Mesothelial cell of epicardium (in vitro differentiated cells): ENCODE measurements at regions not wholly inside any gene's neighbourhood (a gene's known extent, or its start where the extent isn't known, plus 50 kb on each side); places are given as distances from the start of the nearest gene placed in this dataset.

Experiments
- DNase-seq, 2 experiments: peaks; one replicate each; pipeline ENCODE4 v3.0.0; 2021; ENCODE audit warnings: low spot score in 2 of 2; ENCODE audit not compliant: unreplicated experiment in 2 of 2
- H3K27ac Mint-ChIP-seq: 2 replicates; pipeline ENCODE4 v1.8.0; 2021; ENCODE audit warnings: mixed read lengths
- H3K27me3 Mint-ChIP-seq: 2 replicates; pipeline ENCODE4 v1.8.0; 2021; ENCODE audit warnings: low read depth, mixed read lengths
- H3K36me3 Mint-ChIP-seq: 2 replicates; pipeline ENCODE4 v1.8.0; 2021; ENCODE audit warnings: mixed read lengths
- H3K4me1 Mint-ChIP-seq: 2 replicates; pipeline ENCODE4 v1.8.0; 2021; ENCODE audit warnings: mixed read lengths
- H3K4me3 Mint-ChIP-seq: 2 replicates; pipeline ENCODE4 v1.8.0; 2021; ENCODE audit warnings: mild to moderate bottlenecking, moderate library complexity, mixed read lengths
- H3K9me3 Mint-ChIP-seq: 2 replicates; pipeline ENCODE4 v1.8.0; 2021; ENCODE audit warnings: mixed read lengths
- TF ChIP-seq, protein P1 (sequence below): fragments of 200-600 bp; sonication (generic); IDR thresholded peaks from one replicate; pipeline ENCODE4 v1.5.0; 2021; ENCODE audit warnings: antibody characterized with exemption; ENCODE audit not compliant: unreplicated experiment

DNA sequence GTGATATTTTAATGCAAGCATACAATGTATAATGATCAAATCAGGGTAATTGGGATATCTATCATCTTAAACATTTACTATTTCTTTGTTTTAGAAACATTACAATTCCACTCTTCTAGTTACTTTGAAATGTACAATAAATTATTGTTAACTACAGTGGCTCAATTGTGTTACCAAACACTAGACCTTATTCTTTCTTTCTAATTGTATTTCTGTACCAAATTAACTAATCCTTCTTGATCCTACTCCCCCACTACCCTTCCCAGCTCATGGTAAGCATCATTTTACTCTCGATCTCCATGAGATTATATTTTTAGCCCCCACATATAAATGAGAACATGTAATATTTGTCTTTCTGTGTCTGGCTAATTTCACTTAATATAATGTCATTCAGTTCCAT, 95.0 kb upstream of the MROH9 start:
- no peaks in the 10 kb centered on the region for H3K4me1 Mint-ChIP-seq
- TF ChIP-seq, protein P1, sequence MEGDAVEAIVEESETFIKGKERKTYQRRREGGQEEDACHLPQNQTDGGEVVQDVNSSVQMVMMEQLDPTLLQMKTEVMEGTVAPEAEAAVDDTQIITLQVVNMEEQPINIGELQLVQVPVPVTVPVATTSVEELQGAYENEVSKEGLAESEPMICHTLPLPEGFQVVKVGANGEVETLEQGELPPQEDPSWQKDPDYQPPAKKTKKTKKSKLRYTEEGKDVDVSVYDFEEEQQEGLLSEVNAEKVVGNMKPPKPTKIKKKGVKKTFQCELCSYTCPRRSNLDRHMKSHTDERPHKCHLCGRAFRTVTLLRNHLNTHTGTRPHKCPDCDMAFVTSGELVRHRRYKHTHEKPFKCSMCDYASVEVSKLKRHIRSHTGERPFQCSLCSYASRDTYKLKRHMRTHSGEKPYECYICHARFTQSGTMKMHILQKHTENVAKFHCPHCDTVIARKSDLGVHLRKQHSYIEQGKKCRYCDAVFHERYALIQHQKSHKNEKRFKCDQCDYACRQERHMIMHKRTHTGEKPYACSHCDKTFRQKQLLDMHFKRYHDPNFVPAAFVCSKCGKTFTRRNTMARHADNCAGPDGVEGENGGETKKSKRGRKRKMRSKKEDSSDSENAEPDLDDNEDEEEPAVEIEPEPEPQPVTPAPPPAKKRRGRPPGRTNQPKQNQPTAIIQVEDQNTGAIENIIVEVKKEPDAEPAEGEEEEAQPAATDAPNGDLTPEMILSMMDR: no peak
- no peaks in the 10 kb centered on the region for H3K27me3 Mint-ChIP-seq
- DNase-seq: no peak
- H3K9me3 Mint-ChIP-seq: peaks cover 5% of the 10 kb centered on the region
- H3K36me3 Mint-ChIP-seq: no peaks in the 10 kb centered on the region
- no peak overlapping the region for H3K27ac Mint-ChIP-seq
- H3K4me3 Mint-ChIP-seq: no peak overlapping the region

- H3K27ac Mint-ChIP-seq: no peak overlapping the region
- peaks cover 47% of the 10 kb centered on the region for H3K27me3 Mint-ChIP-seq
- TF ChIP-seq, protein P1: no peak
- H3K4me3 Mint-ChIP-seq: no peak overlapping the region
- H3K9me3 Mint-ChIP-seq: peaks cover 7% of the 10 kb centered on the region
- no peak for DNase-seq
- H3K4me1 Mint-ChIP-seq: peaks cover 10% of the 10 kb centered on the region
- H3K36me3 Mint-ChIP-seq: no peaks in the 10 kb centered on the region
These were observed 82.0 kb upstream of the MROH9 start for GRCh38 chr1:170853302-170853701.

DNA sequence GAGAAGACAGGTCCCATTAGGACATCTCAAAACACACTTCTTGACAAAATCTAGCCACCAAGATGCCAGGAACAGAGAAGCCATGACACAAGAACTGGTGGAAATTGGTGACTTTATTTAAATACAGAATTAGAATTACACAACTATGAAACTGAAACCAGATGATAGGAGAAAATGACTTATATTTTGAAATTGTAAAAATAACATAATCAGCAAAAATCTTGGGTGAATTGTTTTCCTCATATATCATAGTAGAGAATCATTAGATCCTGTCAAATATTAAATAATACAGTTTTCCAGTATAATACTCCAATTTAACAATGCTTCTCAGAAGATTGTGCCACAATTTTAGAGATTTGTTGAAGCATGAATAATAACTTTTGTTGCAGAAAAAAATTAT, 81.5 kb upstream of the MROH9 start:
- H3K27ac Mint-ChIP-seq: no peak overlapping the region
- TF ChIP-seq, protein P1: no peak
- peaks cover 48% of the 10 kb centered on the region for H3K27me3 Mint-ChIP-seq
- DNase-seq: no peak
- H3K36me3 Mint-ChIP-seq: no peaks in the 10 kb centered on the region
- H3K4me3 Mint-ChIP-seq: no peak overlapping the region
- H3K9me3 Mint-ChIP-seq: peaks cover 6% of the 10 kb centered on the region
- peaks cover 10% of the 10 kb centered on the region for H3K4me1 Mint-ChIP-seq

DNA sequence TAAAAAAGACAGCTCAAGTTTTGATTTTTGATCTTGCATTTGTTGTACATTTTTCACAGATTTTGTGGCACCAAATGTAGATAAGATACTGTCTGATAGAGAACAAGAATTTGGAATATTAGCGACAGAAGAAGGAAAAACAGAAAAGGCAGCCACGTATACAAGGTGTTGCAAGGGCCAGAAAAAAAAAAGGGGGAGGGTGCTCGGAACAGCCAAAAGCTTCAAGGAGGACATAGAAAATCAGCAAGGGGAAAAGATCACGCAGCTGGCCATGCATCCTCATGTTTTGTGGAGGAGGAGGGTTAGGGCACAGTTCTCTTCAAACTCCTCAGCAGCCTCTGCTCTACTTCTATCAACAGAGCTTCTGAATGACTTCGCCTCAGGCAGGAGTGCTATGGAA, 80.7 kb upstream of the MROH9 start:
- TF ChIP-seq, protein P1: no peak
- peaks cover 10% of the 10 kb centered on the region for H3K4me1 Mint-ChIP-seq
- no peak overlapping the region for H3K4me3 Mint-ChIP-seq
- DNase-seq: no peak
- H3K27me3 Mint-ChIP-seq: peaks cover 49% of the 10 kb centered on the region
- H3K27ac Mint-ChIP-seq: no peak overlapping the region
- no peaks in the 10 kb centered on the region for H3K9me3 Mint-ChIP-seq
- H3K36me3 Mint-ChIP-seq: no peaks in the 10 kb centered on the region

- TF ChIP-seq, protein P1: no peak
- H3K27ac Mint-ChIP-seq: no peak overlapping the region
- no peaks in the 10 kb centered on the region for H3K36me3 Mint-ChIP-seq
- H3K4me3 Mint-ChIP-seq: no peak overlapping the region
- H3K4me1 Mint-ChIP-seq: peaks cover 10% of the 10 kb centered on the region
- H3K27me3 Mint-ChIP-seq: peaks cover 44% of the 10 kb centered on the region
- DNase-seq: no peak
- no peaks in the 10 kb centered on the region for H3K9me3 Mint-ChIP-seq
These were observed 78.9 kb upstream of the MROH9 start for GRCh38 chr1:170856455-170856854.

DNA sequence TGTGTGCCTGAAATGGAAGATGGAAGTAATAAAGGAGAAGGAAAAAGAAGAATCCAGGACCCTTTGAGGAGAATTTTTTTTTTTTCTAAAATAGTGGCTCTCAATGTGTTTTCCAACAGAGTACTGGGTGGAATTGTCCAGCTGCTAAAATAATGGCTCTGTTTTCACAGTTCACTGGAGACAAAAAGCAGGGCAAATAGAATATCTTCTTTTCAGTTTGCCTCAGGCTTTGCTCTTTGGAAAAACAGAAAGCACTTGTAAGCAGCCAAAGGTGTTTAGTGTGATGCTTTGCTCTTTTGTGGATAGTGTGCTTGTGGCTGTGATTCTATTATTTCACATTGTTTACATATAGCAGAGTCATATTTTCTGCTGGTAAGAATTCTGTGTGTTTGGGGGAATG, 77.4 kb upstream of the MROH9 start:
- DNase-seq: no peak
- Mint-ChIP-seq H3K4me3 (no peak overlapping the region), H3K9me3 (no peaks in the 10 kb centered on the region), H3K36me3 (no peaks in the 10 kb centered on the region), H3K4me1 (peaks cover 4% of the 10 kb centered on the region), H3K27ac (no peak overlapping the region), H3K27me3 (peaks cover 31% of the 10 kb centered on the region)
- TF ChIP-seq, protein P1: no peak
